Muscle layer of colon (tissue), 2 donors: ENCODE measurements at regions not wholly inside any gene's neighbourhood (a gene's known extent, or its start where the extent isn't known, plus 50 kb on each side); places are given as distances from the start of the nearest gene placed in this dataset.

ENCODE experiments used
- H3K27ac ChIP-seq: one replicate; pipeline ENCODE4 v1.7.0; 2013; ENCODE audit warnings: low read depth, mild to moderate bottlenecking, low read length, moderate library complexity
- H3K27me3 ChIP-seq, 2 donors: one replicate each; pipeline ENCODE4 v1.7.0; 2013; ENCODE audit warnings: low read length in 2 of 2, mild to moderate bottlenecking in 2 of 2; ENCODE audit not compliant: insufficient read depth in 2 of 2, control insufficient read depth in 1 of 2
- H3K36me3 ChIP-seq: one replicate; pipeline ENCODE4 v1.7.0; 2013; ENCODE audit warnings: mild to moderate bottlenecking, low read length; ENCODE audit not compliant: insufficient read depth
- H3K4me1 ChIP-seq: one replicate; pipeline ENCODE4 v1.7.0; 2013; ENCODE audit warnings: mild to moderate bottlenecking, low read length; ENCODE audit not compliant: insufficient read depth
- H3K4me3 ChIP-seq, 2 donors: one replicate each; pipeline ENCODE4 v1.7.0; 2013; ENCODE audit warnings: low read length in 2 of 2, low read depth in 1 of 2, mild to moderate bottlenecking in 1 of 2, moderate library complexity in 1 of 2
- H3K9ac ChIP-seq: one replicate; pipeline ENCODE4 v1.7.0; 2013; ENCODE audit warnings: low read length
- H3K9me3 ChIP-seq: one replicate; pipeline ENCODE4 v1.7.0; 2013; ENCODE audit warnings: mild to moderate bottlenecking, low read length
- donor health status: abdominal sarcoma.
- donor health status: Adenocarcinoma of cecum.

- Histone ChIP-seq H3K27ac (no peak overlapping the region), H3K4me1 (peaks cover 4% of the 10 kb centered on the region), H3K9ac (no peak overlapping the region), H3K36me3 (no peaks in the 10 kb centered on the region), H3K27me3 (no peaks in the 10 kb centered on the region), H3K4me3 (no peak overlapping the region), H3K9me3 (no peaks in the 10 kb centered on the region)
Measured at GRCh38 chr13:105607426-105607825, 928.0 kb downstream of the EFNB2 start.

- no peaks in the 10 kb centered on the region for H3K9me3 ChIP-seq
- no peak overlapping the region for H3K9ac ChIP-seq
- no peak overlapping the region for H3K27ac ChIP-seq
- H3K27me3 ChIP-seq = no peaks in the 10 kb centered on the region
- H3K4me1 ChIP-seq = peaks cover 4% of the 10 kb centered on the region
- H3K4me3 ChIP-seq = no peak overlapping the region
- H3K36me3 ChIP-seq = no peaks in the 10 kb centered on the region
Measured at GRCh38 chr13:105607016-105607415, 928.4 kb downstream of the EFNB2 start.

DNA sequence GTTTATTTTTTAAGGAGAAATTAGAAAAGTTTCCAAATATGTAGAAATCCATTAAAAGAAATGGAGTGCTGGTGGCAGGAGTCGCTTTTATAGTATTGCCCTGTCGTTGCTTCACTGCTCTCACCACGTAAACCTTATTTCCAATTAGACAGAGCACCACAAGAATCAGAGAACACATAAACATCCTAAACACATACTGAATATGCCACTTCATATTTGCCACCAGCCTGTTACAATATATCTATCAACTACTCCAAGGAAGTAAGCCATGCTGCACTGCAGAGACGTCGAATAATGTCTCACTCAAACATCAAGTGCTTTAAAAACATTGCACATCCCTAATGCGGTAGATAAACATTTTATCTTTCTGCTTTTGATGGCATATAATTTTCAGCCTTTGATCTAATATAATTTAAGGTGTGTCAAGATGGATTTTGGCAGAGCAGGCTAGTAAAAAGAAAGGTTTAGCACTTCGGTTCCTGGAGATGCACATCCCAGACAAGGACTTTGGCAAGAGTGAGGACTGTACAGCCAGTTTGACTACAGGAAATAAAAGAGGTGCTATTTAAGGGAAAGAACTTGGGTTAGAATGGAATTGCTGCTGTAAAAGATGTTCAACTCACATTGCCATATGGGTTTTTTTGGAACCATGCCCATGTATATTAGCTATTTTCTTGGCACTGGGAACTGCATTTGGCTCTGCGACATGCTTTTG lies 932.3 kb downstream of the EFNB2 start:
- Histone ChIP-seq H3K4me1 (no peaks in the 10 kb centered on the region), H3K27ac (no peak overlapping the region), H3K36me3 (no peaks in the 10 kb centered on the region), H3K27me3 (no peaks in the 10 kb centered on the region), H3K4me3 (no peak overlapping the region), H3K9me3 (no peaks in the 10 kb centered on the region), H3K9ac (no peak overlapping the region)

- H3K4me3 ChIP-seq = no peak overlapping the region
Measured at GRCh38 chr13:105599477-105600037, 935.9 kb downstream of the EFNB2 start.

DNA sequence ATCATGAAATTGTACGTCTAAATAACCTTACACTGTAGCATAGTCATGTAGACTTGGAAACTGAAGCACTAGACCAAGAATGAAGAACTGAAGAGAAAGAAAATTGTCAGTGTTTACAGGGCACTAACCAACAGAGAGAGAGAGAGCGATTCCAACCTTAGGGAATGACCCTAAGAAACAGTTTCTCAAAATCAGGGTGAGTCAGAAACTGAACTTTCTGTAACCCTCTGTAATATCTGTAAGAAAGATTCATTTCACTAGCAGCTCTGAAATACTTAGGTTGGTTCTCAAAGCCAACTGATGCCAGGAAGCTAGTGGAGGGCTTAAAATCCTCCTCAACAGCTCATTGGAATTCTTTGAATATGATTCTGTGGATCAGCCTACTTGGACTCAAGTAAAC lies 936.9 kb downstream of the EFNB2 start:
- no peaks in the 10 kb centered on the region for H3K4me1 ChIP-seq
- H3K36me3 ChIP-seq = no peaks in the 10 kb centered on the region
- H3K9ac ChIP-seq = no peak overlapping the region
- no peak overlapping the region for H3K27ac ChIP-seq
- no peaks in the 10 kb centered on the region for H3K9me3 ChIP-seq
- H3K4me3 ChIP-seq = no peak overlapping the region
- no peaks in the 10 kb centered on the region for H3K27me3 ChIP-seq

More at GRCh38 chr13:105599477-105600037, 935.9 kb downstream of the EFNB2 start:
- H3K27me3 ChIP-seq = no peaks in the 10 kb centered on the region
- H3K4me1 ChIP-seq = no peaks in the 10 kb centered on the region
- no peaks in the 10 kb centered on the region for H3K9me3 ChIP-seq
- no peaks in the 10 kb centered on the region for H3K36me3 ChIP-seq
- no peak overlapping the region for H3K27ac ChIP-seq
- H3K9ac ChIP-seq = no peak overlapping the region

GRCh38 chr13:105597573-105597972 lies 937.9 kb downstream of the EFNB2 start:
- H3K4me1 ChIP-seq = no peaks in the 10 kb centered on the region
- no peak overlapping the region for H3K4me3 ChIP-seq
- H3K36me3 ChIP-seq = no peaks in the 10 kb centered on the region
- H3K9ac ChIP-seq = no peak overlapping the region
- no peaks in the 10 kb centered on the region for H3K27me3 ChIP-seq
- no peak overlapping the region for H3K27ac ChIP-seq
- H3K9me3 ChIP-seq = no peaks in the 10 kb centered on the region

- no peak overlapping the region for H3K27ac ChIP-seq
- H3K4me1 ChIP-seq = no peaks in the 10 kb centered on the region
- H3K9ac ChIP-seq = no peak overlapping the region
- no peaks in the 10 kb centered on the region for H3K9me3 ChIP-seq
- no peak overlapping the region for H3K4me3 ChIP-seq
- no peaks in the 10 kb centered on the region for H3K36me3 ChIP-seq
- H3K27me3 ChIP-seq = no peaks in the 10 kb centered on the region
Measured at GRCh38 chr13:105595471-105595870, 940.0 kb downstream of the EFNB2 start.

DNA sequence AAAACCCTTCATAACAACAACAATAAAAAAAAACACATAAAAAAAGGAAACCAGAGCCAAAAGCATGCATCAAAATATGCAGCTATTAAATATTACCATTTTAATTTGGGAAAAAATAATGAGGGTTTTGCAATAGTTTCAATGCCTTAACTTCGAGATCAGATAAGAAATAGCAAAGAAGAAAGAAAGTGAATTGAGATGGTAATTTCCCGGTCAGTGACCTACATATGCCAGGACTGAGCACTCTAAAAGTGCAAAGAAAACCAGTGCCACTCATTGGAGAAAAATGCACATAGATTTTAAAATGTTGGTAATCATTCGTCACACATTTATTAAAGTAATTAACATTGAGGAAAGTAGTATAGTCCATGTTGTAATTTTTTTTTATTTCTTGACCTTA lies 944.2 kb downstream of the EFNB2 start:
- Histone ChIP-seq H3K4me3 (no peak overlapping the region), H3K27ac (no peak overlapping the region), H3K27me3 (no peaks in the 10 kb centered on the region), H3K9me3 (no peaks in the 10 kb centered on the region), H3K9ac (no peak overlapping the region), H3K36me3 (no peaks in the 10 kb centered on the region), H3K4me1 (no peaks in the 10 kb centered on the region)

GRCh38 chr13:105587786-105588185 lies 947.7 kb downstream of the EFNB2 start:
- Histone ChIP-seq H3K27me3 (no peaks in the 10 kb centered on the region), H3K4me1 (no peaks in the 10 kb centered on the region), H3K9me3 (no peaks in the 10 kb centered on the region), H3K36me3 (no peaks in the 10 kb centered on the region), H3K27ac (no peak overlapping the region), H3K4me3 (no peak overlapping the region), H3K9ac (no peak overlapping the region)

GRCh38 chr13:105579821-105580710 lies 955.4 kb downstream of the EFNB2 start:
- H3K9ac ChIP-seq = no peak overlapping the region
- no peaks in the 10 kb centered on the region for H3K36me3 ChIP-seq
- H3K4me1 ChIP-seq = no peaks in the 10 kb centered on the region
- H3K4me3 ChIP-seq = no peak overlapping the region
- H3K27me3 ChIP-seq = no peaks in the 10 kb centered on the region
- H3K9me3 ChIP-seq = no peaks in the 10 kb centered on the region
- H3K27ac ChIP-seq = no peak overlapping the region

GRCh38 chr13:105573136-105573535 lies 962.3 kb downstream of the EFNB2 start:
- H3K27ac ChIP-seq = no peak overlapping the region
- H3K9ac ChIP-seq = no peak overlapping the region
- H3K9me3 ChIP-seq = no peaks in the 10 kb centered on the region
- H3K27me3 ChIP-seq = no peaks in the 10 kb centered on the region
- H3K4me3 ChIP-seq = no peak overlapping the region
- no peaks in the 10 kb centered on the region for H3K4me1 ChIP-seq
- H3K36me3 ChIP-seq = no peaks in the 10 kb centered on the region
